ENCODE measurements at regions not wholly inside any gene's neighbourhood (a gene's known extent, or its start where the extent isn't known, plus 50 kb on each side); places are given as distances from the start of the nearest gene placed in this dataset.

DNA sequence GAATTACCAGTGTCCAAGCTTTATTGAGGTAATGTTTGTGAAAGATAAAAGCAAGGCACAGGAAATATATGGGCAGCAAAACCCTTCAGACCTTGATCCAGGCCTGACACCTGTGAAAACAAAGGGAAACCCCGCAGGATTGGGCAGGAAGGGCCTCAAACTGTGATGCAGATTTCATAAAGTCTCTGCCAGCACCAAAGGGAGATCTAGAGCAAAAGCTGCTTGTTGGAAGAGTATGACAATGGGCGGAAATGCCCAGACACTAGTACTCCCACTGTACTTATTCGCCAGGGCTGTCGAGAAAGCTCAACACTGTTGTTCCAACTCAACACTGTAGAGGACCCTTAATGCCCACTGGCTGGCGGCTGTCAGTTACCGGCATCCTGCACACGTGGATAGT is 207.9 kb downstream of the CD47 start:
- CTCF ChIA-PET = interaction anchor here (0.6 to 1.1 kb wide), 2 partner anchors 16 to 185 kb away, joined by 3 read pairs; no protein-coding TSS in a partner anchor

More for the DNA sequence above, 207.9 kb downstream of the CD47 start:
- ChIA-PET POLR2A (no interaction called here), SMC1A (ENCODE audit: uncharacterized antibody, unreplicated experiment) (no interaction called here), RAD21 (ENCODE audit: unreplicated experiment) (no interaction called here)
- H3K9ac ChIP-seq (ENCODE audit: control insufficient read depth, insufficient read depth, low read length) = no peak overlapping the region
- FAIRE-seq (no peak), DNase-seq (ENCODE audit: low read depth, low spot score) (no peak), ATAC-seq (no peak)
- no TSS peak for BruUV-seq (replicated peaks)
- no peak overlapping the region for H2AFZ ChIP-seq (ENCODE audit: control insufficient read depth, low read depth, low read length)
- H3K79me2 ChIP-seq (ENCODE audit: control insufficient read depth, insufficient read depth, low read length) = no peaks in the 10 kb centered on the region
- H3K27me3 ChIP-seq (replicated peaks in 1 of 2; ENCODE audit: control insufficient read depth in 2 of 2, insufficient read depth in 2 of 2, low read length in 1 of 2) = no peaks in the 10 kb centered on the region
- 54% methylated on average over 7 of the region's 7 CpGs for WGBS (ENCODE audit: insufficient coverage, insufficient replicate concordance, low lambda C conversion rate, missing lambda C conversion rate)
- no peak overlapping the region for H3K4me3 ChIP-seq
- TF ChIP-seq CHD2 (IDR thresholded peaks at IDR 0.05; ENCODE audit: borderline replicate concordance, low read depth, low read length) = no peak
- no peak for TF ChIP-seq ATF7 (IDR thresholded peaks at IDR 0.05; ENCODE audit: low read depth)
- TF ChIP-seq SIX5 (IDR thresholded peaks at IDR 0.05; ENCODE audit: low read depth, low read length, severe bottlenecking) = no peak
- no peak for TF ChIP-seq EGR1 (IDR thresholded peaks at IDR 0.05; ENCODE audit: borderline replicate concordance in 1 of 2, low read depth in 2 of 2, low read length in 2 of 2)
- TF ChIP-seq NFYB (IDR thresholded peaks at IDR 0.05; ENCODE audit: insufficient read depth, low read depth, low read length) = no peak
- no peak for TF ChIP-seq SUZ12 (IDR thresholded peaks at IDR 0.05; ENCODE audit: unreplicated experiment)
- TF ChIP-seq BMI1 (IDR thresholded peaks at IDR 0.05; ENCODE audit: borderline replicate concordance) = no peak
- TF ChIP-seq, protein P1, sequence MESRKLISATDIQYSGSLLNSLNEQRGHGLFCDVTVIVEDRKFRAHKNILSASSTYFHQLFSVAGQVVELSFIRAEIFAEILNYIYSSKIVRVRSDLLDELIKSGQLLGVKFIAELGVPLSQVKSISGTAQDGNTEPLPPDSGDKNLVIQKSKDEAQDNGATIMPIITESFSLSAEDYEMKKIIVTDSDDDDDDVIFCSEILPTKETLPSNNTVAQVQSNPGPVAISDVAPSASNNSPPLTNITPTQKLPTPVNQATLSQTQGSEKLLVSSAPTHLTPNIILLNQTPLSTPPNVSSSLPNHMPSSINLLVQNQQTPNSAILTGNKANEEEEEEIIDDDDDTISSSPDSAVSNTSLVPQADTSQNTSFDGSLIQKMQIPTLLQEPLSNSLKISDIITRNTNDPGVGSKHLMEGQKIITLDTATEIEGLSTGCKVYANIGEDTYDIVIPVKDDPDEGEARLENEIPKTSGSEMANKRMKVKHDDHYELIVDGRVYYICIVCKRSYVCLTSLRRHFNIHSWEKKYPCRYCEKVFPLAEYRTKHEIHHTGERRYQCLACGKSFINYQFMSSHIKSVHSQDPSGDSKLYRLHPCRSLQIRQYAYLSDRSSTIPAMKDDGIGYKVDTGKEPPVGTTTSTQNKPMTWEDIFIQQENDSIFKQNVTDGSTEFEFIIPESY (IDR thresholded peaks at IDR 0.05) = no peak
- no peak for TF ChIP-seq PML (IDR thresholded peaks at IDR 0.05; ENCODE audit: low read length)
- no peak for TF ChIP-seq SMARCA5 (IDR thresholded peaks at IDR 0.05)
- TF ChIP-seq YY1 (IDR thresholded peaks at IDR 0.05; ENCODE audit: low read depth, low read length) = no peak
- TF ChIP-seq MXI1 (IDR thresholded peaks at IDR 0.05; ENCODE audit: low read depth, low read length) = no peak
- no peak for TF ChIP-seq ZNF217 (IDR thresholded peaks at IDR 0.05)
- TF ChIP-seq, protein P2, sequence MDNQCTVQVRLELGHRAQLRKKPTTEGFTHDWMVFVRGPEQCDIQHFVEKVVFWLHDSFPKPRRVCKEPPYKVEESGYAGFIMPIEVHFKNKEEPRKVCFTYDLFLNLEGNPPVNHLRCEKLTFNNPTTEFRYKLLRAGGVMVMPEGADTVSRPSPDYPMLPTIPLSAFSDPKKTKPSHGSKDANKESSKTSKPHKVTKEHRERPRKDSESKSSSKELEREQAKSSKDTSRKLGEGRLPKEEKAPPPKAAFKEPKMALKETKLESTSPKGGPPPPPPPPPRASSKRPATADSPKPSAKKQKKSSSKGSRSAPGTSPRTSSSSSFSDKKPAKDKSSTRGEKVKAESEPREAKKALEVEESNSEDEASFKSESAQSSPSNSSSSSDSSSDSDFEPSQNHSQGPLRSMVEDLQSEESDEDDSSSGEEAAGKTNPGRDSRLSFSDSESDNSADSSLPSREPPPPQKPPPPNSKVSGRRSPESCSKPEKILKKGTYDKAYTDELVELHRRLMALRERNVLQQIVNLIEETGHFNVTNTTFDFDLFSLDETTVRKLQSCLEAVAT (IDR thresholded peaks at IDR 0.05) = no peak
- TF ChIP-seq, protein P3, sequence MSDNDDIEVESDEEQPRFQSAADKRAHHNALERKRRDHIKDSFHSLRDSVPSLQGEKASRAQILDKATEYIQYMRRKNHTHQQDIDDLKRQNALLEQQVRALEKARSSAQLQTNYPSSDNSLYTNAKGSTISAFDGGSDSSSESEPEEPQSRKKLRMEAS (IDR thresholded peaks at IDR 0.05; ENCODE audit: low read depth, low read length) = no peak
- TF ChIP-seq, protein P4, sequence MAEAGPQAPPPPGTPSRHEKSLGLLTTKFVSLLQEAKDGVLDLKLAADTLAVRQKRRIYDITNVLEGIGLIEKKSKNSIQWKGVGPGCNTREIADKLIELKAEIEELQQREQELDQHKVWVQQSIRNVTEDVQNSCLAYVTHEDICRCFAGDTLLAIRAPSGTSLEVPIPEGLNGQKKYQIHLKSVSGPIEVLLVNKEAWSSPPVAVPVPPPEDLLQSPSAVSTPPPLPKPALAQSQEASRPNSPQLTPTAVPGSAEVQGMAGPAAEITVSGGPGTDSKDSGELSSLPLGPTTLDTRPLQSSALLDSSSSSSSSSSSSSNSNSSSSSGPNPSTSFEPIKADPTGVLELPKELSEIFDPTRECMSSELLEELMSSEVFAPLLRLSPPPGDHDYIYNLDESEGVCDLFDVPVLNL (IDR thresholded peaks at IDR 0.05; ENCODE audit: low read depth, low read length) = no peak
- TF ChIP-seq NR2C1 (IDR thresholded peaks at IDR 0.05) = no peak
- TF ChIP-seq, protein P5, sequence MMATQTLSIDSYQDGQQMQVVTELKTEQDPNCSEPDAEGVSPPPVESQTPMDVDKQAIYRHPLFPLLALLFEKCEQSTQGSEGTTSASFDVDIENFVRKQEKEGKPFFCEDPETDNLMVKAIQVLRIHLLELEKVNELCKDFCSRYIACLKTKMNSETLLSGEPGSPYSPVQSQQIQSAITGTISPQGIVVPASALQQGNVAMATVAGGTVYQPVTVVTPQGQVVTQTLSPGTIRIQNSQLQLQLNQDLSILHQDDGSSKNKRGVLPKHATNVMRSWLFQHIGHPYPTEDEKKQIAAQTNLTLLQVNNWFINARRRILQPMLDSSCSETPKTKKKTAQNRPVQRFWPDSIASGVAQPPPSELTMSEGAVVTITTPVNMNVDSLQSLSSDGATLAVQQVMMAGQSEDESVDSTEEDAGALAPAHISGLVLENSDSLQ (IDR thresholded peaks at IDR 0.05) = no peak
- in situ Hi-C loops (cut with MboI) = no loop called here
- no peaks in the 10 kb centered on the region for H3K9me3 ChIP-seq (replicated peaks; ENCODE audit: control insufficient read depth, insufficient read depth, low read length)
- intact Hi-C loops (cut with micrococcal nuclease; ENCODE audit: unreplicated experiment) = no loop called here
- no peaks in the 10 kb centered on the region for H3K36me3 ChIP-seq (ENCODE audit: control insufficient read depth in 2 of 2, insufficient read depth in 2 of 2, low read length in 1 of 2)
- H4K20me1 ChIP-seq (ENCODE audit: control insufficient read depth, insufficient read depth) = no peaks in the 10 kb centered on the region
- no peak overlapping the region for H3K4me2 ChIP-seq (ENCODE audit: control insufficient read depth, insufficient read depth)
- H3K27ac ChIP-seq (ENCODE audit: control insufficient read depth, insufficient read depth) = no peak overlapping the region
- H3K4me1 ChIP-seq (ENCODE audit: control insufficient read depth, insufficient read depth, low read length) = no peaks in the 10 kb centered on the region

Data from GM12878 (cell line).